Stimulated activated CD4-positive, alpha-beta T cell treated with anti-CD3 and anti-CD28 coated beads, Interleukin-1b, Interleukin-23, amount 100 ng/mL, for 4 hours (primary cell): ENCODE measurements at regions not wholly inside any gene's neighbourhood (a gene's known extent, or its start where the extent isn't known, plus 50 kb on each side); places are given as distances from the start of the nearest gene placed in this dataset.

ENCODE experiments used
- DNase-seq, 2 donors: peaks; one replicate each; pipeline ENCODE4 v3.0.0-alpha.2; 2020; ENCODE audit warnings: low read depth in 2 of 2

- DNase-seq, result no peak
Observed at GRCh38 chr10:44851413-44851812, 59.7 kb upstream of the TMEM72 start.

- no peak for DNase-seq
Observed at GRCh38 chr10:44851881-44852280, 59.3 kb upstream of the TMEM72 start.

- no peak for DNase-seq
Observed at GRCh38 chr10:44853148-44853734, 57.9 kb upstream of the TMEM72 start.

DNA sequence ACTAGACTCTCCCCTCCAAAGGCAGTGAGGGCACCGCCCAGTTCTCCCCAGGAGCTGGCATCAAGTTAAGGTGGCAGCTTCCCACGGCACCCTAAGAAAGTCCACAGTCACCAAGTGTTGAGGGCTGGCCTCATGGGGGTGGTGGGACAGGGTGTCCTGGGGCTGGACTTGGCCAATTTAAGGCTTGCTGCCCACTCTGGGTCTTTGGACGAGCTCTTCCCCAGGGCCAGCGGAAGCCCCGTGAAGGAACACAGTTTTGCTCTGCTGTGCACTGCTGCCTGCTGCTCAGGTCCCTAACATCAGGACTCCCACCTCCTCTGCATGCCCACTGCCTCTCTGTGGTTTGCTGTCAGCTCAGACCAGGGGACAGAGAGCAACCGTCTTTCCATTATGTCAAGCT lies 57.3 kb upstream of the TMEM72 start:
- DNase-seq, result no peak

DNA sequence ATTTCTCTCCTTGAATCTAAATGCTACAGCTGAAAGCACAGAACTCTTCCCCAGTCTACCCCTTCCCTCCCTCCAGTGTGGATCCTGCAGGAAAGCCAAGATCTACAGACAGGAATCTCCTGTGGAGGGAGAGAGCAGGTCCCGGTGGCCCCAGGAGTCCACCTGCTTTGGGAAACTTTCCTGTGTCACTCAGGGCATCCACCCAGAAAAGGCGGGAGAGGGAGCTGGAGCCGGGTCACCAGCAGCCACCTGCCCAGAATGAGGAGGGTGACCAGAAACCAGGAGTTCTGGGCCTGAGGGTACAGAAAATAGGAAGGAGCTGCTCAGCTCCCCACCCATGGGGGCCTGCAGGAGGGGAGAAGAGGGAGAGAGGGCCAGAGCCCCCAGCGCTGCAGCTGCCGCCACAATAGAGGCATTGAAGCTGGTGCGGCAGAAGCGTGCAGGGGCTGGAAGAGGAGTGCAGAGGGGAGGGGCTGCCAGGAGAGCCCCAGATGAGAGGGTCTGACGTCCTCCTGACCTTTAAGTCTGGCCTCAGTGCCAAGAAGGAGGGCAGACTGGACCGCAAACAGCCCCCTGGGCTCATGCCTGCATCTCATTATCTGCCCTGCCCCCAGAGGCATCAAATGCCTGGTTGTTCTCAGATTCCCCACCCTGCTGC lies 56.3 kb upstream of the TMEM72 start:
- DNase-seq, result no peak

DNA sequence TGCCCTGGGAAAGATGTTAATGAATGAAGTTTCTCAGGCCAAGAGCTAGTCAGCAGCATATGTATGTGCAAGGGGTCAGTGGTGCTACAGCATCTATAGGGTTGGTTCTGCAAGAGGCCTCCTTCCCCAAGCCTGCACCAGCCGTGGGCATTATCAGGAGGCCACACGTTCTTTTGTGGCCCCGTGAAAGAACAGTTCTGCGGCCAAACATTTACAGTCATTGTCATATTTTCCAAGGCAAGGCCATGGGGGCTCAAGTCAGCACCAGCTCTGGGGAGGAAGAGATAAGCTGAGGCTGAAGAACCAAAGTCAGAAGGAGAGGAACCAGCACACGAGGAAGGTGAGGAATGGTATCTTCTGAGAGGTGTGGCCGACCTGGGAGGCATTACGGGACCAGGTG lies 54.4 kb upstream of the TMEM72 start:
- no peak for DNase-seq

DNA sequence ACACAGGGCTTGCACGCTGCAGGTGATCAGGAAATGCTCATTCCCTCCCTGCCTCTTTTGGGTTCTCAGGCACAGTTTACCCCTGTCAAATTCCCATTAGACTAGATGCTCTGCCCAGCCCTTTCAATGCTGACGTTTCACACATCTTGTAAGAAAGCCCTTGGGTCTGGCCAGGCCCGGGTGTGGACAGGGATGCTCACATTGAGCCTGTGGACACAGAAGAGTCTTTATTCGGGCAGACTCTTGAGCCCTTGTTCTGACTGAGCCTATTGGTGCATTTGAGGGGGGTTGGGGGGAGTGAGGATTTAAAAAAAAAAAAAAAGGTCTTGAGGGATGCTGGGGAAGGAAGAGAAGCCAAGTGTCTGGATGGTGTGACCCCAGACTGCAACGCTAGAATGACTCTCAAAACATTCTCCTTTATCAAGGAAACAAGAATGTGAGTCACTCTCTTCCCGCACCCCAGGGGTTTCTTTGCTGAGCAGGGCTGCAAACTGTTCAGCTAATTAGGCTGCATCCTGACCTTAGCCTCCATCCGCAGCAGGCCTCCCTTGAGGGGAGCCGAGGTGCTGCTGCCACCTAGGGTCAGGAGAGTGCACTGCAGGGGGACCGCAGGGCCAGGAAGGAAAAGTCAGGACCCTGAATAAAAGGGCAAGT lies 53.6 kb upstream of the TMEM72 start:
- peak; percentile 42 to 51 for DNase-seq

DNA sequence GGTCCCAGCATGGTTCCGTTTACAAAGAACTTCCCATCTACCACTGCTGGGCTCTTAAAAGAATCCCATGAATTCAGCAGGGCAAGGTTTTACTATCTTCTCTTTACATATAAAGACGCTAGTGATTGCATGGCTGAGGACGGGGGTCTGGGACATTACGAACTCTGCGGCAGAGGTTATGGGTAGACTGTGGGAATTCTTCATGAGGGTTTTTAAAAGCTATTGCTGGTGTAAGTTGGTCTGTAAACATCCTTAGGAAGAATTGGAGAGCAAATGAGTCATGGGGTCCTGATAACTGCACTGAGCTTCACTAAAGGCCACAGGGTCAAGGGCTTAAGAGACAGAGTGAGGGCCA lies 53.1 kb upstream of the TMEM72 start:
- DNase-seq, result no peak

- DNase-seq, result no peak
Observed at GRCh38 chr10:44858988-44859387, 52.1 kb upstream of the TMEM72 start.

DNA sequence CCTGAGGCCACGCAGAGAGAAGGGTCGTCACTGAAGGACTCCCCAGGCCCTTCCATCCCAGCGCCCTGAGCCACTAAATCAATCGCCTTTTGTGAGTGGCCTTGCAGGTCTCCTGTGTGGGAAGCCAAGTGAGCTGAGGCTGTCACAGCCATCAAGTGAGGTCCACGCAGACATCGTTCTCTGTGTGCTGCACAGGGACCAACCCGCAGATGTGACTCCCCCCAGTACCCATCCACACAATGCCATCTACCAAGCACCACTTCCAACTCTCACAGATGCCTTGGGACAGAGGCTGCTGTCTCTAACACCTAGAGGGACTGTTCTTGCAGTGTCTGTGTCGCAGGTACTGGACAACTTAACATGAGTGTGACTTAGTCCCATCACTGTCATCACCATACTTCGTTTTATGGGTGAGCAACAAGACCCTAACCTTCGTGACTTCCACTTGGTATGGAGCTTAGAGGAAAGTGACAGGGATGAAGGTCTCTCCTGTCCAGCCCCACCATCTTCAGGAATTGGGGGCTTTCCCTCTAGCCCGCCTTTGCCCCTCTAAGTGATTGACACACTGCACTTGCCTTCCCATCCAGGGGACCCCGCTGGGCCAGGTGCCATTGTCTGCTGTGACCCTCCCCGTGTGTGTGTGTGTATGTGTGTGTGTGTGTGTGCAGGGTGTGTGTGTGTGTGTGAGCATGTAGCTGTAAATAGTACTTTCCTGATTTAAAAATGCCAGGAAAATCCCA lies 51.4 kb upstream of the TMEM72 start:
- no peak for DNase-seq

- no peak for DNase-seq
Observed at GRCh38 chr10:44860811-44861736, 50.1 kb upstream of the TMEM72 start.
